ENCODE measurements at regions not wholly inside any gene's neighbourhood (a gene's known extent, or its start where the extent isn't known, plus 50 kb on each side); places are given as distances from the start of the nearest gene placed in this dataset.

GRCh38 chr5:168076561-168076991 is 214.9 kb upstream of the WWC1 start:
- no peak overlapping the region for H3K9ac ChIP-seq (ENCODE audit: low read length)
- H3F3A ChIP-seq (ENCODE audit: insufficient read depth): no peaks in the 10 kb centered on the region
- H3K27ac ChIP-seq (ENCODE audit: low read depth, low read length): no peak overlapping the region
- no peak overlapping the region for H3K4me2 ChIP-seq (ENCODE audit: low read depth, low read length, poor library complexity, severe bottlenecking)
- no peak overlapping the region for H3K4me3 ChIP-seq (ENCODE audit: insufficient read depth, low read length, poor library complexity, severe bottlenecking)
- no peaks in the 10 kb centered on the region for H3K79me2 ChIP-seq (ENCODE audit: insufficient read depth, low read length)
- H4K20me1 ChIP-seq (ENCODE audit: low read depth, low read length): no peaks in the 10 kb centered on the region
- no peaks in the 10 kb centered on the region for H3K9me3 ChIP-seq (ENCODE audit: insufficient read depth, low read length)
- no peaks in the 10 kb centered on the region for H3K9me2 ChIP-seq (replicated peaks; ENCODE audit: insufficient read depth, low read length)
- no peaks in the 10 kb centered on the region for H3K27me3 ChIP-seq (ENCODE audit: low read length)
- no peak overlapping the region for H2AFZ ChIP-seq (ENCODE audit: low read depth, low read length, severe bottlenecking)
- H3K36me3 ChIP-seq (ENCODE audit: low read length): no peaks in the 10 kb centered on the region
- TF ChIP-seq EZH2phosphoT487 (conservative IDR thresholded peaks at IDR 0.05; ENCODE audit: low read length) (no peak), CTCF (IDR thresholded peaks at IDR 0.05; ENCODE audit: insufficient read depth, low read length, poor library complexity, severe bottlenecking) (peak; percentile 19)

- Histone ChIP-seq H3K4me2 (ENCODE audit: low read depth, low read length, poor library complexity, severe bottlenecking) (no peak overlapping the region), H2AFZ (ENCODE audit: low read depth, low read length, severe bottlenecking) (no peak overlapping the region), H3K4me3 (ENCODE audit: insufficient read depth, low read length, poor library complexity, severe bottlenecking) (no peak overlapping the region), H3K9ac (ENCODE audit: low read length) (no peak overlapping the region), H3K9me3 (ENCODE audit: insufficient read depth, low read length) (no peaks in the 10 kb centered on the region), H3F3A (ENCODE audit: insufficient read depth) (no peaks in the 10 kb centered on the region), H3K36me3 (ENCODE audit: low read length) (no peaks in the 10 kb centered on the region), H3K9me2 (replicated peaks; ENCODE audit: insufficient read depth, low read length) (no peaks in the 10 kb centered on the region), H3K79me2 (ENCODE audit: insufficient read depth, low read length) (no peaks in the 10 kb centered on the region), H3K27ac (ENCODE audit: low read depth, low read length) (no peak overlapping the region), H4K20me1 (ENCODE audit: low read depth, low read length) (no peaks in the 10 kb centered on the region), H3K27me3 (ENCODE audit: low read length) (no peaks in the 10 kb centered on the region)
- TF ChIP-seq EZH2phosphoT487 (conservative IDR thresholded peaks at IDR 0.05; ENCODE audit: low read length) (no peak), CTCF (IDR thresholded peaks at IDR 0.05; ENCODE audit: insufficient read depth, low read length, poor library complexity, severe bottlenecking) (no peak)
These were observed 206.0 kb upstream of the WWC1 start for GRCh38 chr5:168085261-168086031.

- Histone ChIP-seq H3F3A (ENCODE audit: insufficient read depth) (no peaks in the 10 kb centered on the region), H3K27me3 (ENCODE audit: low read length) (no peaks in the 10 kb centered on the region), H3K27ac (ENCODE audit: low read depth, low read length) (no peak overlapping the region), H3K79me2 (ENCODE audit: insufficient read depth, low read length) (no peaks in the 10 kb centered on the region), H4K20me1 (ENCODE audit: low read depth, low read length) (no peaks in the 10 kb centered on the region), H3K4me3 (ENCODE audit: insufficient read depth, low read length, poor library complexity, severe bottlenecking) (no peak overlapping the region), H3K9ac (ENCODE audit: low read length) (no peak overlapping the region), H2AFZ (ENCODE audit: low read depth, low read length, severe bottlenecking) (no peak overlapping the region), H3K4me2 (ENCODE audit: low read depth, low read length, poor library complexity, severe bottlenecking) (no peak overlapping the region), H3K9me3 (ENCODE audit: insufficient read depth, low read length) (no peaks in the 10 kb centered on the region), H3K36me3 (ENCODE audit: low read length) (no peaks in the 10 kb centered on the region), H3K9me2 (replicated peaks; ENCODE audit: insufficient read depth, low read length) (no peaks in the 10 kb centered on the region)
- TF ChIP-seq CTCF (IDR thresholded peaks at IDR 0.05; ENCODE audit: insufficient read depth, low read length, poor library complexity, severe bottlenecking) (no peak), EZH2phosphoT487 (conservative IDR thresholded peaks at IDR 0.05; ENCODE audit: low read length) (no peak)
These were observed 205.3 kb upstream of the WWC1 start for GRCh38 chr5:168086104-168086610.

Measured in SU-DHL-6 (cell line).